ENCODE measurements at regions not wholly inside any gene's neighbourhood (a gene's known extent, or its start where the extent isn't known, plus 50 kb on each side); places are given as distances from the start of the nearest gene placed in this dataset.

DNA sequence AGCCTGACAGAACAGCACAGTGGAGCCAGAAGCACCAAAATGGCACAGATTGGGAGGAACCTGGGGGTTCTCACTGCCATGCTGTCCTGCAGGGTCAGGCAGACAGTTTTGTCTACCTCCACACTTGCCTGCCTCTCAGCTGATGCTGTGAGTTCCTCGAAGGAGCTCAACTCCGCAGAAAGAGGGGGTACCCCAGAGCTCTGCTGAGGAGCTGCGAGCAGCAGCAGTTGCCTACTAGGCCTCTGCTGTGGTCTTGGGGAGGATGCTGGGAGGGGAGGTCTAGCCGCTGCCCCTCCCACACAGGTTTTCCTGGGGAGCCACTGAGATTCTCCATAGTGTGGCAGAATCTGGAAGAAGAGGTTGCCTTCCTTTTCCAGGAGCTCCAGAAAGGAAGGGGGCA, 192.5 kb downstream of the FOXD2 start:
- no peak for DNase-seq (ENCODE audit: low read depth)

DNA sequence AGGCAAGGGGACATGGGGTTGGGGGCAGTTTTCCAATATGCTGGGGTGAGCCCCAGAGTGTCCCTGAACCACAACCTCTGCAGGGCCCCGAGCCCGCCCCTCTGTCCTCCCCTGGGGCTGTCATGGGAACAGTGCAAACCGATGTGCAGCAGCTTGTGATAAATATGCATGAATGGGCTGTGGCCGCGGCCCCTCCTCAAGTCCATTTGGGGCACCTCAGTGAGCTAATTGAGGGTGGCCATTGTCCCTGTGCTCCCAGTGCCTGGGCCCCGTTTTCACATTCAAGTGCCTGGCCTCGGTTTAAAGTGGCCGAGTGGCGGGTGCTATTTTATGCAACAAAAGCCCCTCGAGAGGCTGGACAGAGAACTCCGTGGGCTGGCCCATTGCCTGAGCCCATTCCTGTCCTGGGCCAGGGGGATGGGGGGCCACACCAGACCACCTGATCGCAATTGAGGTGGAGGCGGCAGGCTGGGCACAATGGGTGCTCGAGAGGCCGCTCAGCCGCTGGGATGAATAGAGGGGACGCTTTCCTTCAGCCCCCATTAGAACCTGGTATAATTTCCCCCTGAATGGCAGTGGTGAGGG, 193.7 kb downstream of the FOXD2 start:
- no peak for DNase-seq (ENCODE audit: low read depth)

GRCh38 chr1:47635111-47635510, 197.3 kb downstream of the FOXD2 start:
- DNase-seq (ENCODE audit: low read depth), result no peak

- DNase-seq (ENCODE audit: low read depth), result no peak
Measured at GRCh38 chr1:47635597-47635996, 197.8 kb downstream of the FOXD2 start.

DNA sequence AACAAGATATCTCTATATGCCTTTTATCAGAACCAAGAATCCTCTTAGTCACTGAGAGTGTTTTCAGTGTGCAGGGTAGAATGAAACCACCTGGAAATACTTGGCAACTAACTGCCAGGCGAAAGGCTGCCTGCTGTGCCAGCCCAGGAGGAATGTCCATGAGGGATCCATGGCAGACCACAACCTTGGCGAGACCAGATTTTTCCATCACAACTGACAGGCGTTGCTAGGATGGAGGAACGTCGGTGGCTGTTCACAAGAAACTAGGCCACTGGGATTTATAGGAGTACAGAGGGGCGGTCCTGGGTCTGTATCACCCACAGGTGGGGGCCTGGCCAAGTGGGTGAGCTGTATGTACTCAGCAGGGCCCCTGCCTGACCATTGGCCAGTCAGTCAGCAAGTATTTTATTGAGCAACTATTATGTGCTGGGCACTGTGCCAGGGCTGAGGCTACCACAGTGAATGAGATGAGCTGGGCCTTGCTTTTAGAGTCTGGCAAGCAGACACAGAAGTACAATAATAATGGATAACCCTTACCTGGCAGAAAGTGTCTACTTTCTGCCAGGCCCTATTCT, 199.4 kb downstream of the FOXD2 start:
- no peak for DNase-seq (ENCODE audit: low read depth)

GRCh38 chr1:47638240-47638639, 200.4 kb downstream of the FOXD2 start:
- DNase-seq (ENCODE audit: low read depth), result no peak

- DNase-seq (ENCODE audit: low read depth), result no peak
Measured at GRCh38 chr1:47638713-47639112, 200.9 kb downstream of the FOXD2 start.

GRCh38 chr1:47643306-47644211, 205.7 kb downstream of the FOXD2 start:
- DNase-seq (ENCODE audit: low read depth), result no peak

DNA sequence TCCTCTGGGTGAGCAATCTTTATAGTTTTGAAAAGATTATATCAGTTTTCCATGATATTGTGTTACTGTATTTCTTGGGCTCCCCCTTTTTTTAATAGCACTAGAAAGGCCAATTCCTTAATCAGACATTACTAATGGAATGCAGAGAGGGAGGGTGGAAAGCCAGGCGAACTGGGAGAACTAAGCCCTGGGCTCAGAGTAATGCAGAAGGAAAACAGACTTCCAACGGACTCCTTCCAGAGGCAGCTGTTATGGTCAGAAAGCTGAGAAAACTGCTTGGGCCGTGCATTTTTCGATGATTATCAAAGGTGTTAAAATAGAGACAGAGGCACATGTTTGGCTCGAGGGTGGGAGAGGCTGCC, 206.3 kb downstream of the FOXD2 start:
- DNase-seq (ENCODE audit: low read depth), result no peak

DNA sequence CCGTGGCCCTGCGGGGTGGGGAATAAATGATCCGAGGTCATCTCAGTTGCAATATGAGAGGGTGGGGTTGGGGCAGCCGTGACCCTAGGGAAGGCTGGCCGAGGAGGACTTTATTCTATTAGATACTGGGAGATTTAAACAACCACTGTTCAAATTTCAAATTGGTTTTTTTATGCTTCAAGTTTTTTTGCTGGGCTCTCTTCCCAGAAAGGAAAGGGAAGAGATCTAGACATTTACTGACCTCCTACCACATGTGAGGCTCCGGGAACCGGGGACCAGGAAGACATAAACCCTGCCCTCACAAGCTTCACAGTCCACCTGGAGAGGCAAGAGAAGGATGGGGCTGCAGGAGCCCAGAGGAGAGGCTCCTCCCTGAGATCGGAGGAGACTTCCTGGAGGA, 207.3 kb downstream of the FOXD2 start:
- DNase-seq (ENCODE audit: low read depth), result no peak

DNA sequence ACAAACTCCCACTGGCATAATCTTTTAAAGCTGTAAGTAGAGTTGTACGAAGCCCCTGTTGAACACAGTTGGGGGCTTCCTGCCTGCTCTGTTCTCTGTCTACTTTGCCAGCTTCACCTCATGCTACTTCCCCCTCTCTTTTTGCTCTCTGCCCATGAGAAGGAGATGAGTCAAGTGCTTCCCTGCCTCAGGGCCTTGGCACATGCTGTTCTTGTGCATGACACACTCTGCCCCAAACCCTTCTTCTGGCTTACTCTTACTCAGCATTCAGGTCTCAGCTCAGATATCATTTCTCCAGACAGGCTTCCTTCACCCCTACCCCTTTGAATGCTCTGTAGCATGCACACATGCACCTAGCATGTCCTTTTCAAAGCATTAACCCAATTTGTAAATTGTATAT, 208.8 kb downstream of the FOXD2 start:
- DNase-seq (ENCODE audit: low read depth), result no peak

- no peak for DNase-seq (ENCODE audit: low read depth)
Measured at GRCh38 chr1:47647327-47647845, 209.5 kb downstream of the FOXD2 start.

DNA sequence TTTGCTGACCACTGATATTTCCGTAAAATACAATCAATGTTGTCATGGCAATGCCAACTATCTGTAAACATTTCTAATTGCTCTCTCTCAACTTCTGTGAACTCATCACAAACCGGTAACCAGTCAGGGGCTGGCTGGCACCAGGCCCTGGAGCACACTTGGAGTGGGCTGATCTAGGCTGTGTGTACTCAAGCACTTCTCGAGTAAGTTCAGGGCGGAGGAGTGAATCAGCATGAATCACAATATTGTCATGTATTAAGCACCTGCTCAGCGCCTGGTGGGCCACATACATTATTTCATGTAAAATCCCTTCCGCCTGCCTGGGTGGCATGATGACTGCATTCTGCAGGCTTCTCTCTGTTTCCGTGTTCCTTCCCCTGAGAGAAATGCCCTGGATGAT, 212.4 kb downstream of the FOXD2 start:
- DNase-seq (ENCODE audit: low read depth), result no peak

GRCh38 chr1:47650611-47651010, 212.8 kb downstream of the FOXD2 start:
- no peak for DNase-seq (ENCODE audit: low read depth)

GRCh38 chr1:47651311-47652089, 213.7 kb downstream of the FOXD2 start:
- DNase-seq (ENCODE audit: low read depth), result no peak

GRCh38 chr1:47655521-47656300, 217.9 kb downstream of the FOXD2 start:
- no peak for DNase-seq (ENCODE audit: low read depth)

DNA sequence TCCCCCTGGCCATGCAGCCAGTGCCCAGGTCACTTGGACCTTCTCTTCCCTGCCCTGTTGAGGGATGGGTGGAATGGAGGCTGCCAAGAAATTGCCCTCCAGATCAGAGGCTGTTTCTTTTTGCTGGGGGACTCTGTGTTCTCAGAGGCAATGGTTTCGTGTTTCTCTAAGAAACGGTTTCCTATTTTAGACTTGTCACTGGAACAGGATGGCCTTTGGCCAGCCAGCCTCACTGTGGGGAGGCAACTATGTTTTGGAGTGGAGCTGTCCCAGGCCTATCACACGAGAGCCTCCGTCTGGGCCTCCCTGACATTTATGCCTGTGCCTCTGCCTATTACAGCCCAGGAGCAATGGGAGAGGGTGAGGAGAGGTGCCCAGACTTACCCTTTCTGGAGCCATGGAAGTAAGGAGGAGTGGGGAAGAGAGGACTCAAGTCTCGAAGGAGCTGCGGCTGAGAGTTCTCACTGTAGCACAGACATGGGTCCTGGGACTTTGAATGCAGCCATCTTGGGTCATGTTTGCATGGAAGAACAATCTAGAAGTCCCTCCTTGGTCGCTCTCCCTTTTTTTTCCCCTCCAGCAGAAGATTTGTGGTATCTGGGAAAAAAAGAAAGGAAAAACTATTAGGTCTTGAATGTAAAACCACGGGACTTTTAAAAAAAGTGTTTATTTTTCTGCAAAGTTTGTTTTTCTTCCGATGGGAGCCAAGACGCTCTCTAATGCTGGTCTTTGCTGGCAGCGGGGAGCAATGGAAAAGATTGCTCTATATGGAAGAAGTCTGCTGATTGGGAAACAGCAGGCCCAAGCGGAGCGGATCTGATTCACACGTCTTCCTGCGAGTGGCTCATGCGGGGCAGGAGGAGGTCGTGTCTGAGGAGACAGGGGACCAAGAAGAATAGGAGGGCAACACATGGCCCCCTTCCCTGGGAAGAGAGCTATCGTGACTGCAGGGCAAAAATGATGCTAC, 219.2 kb downstream of the FOXD2 start:
- DNase-seq (ENCODE audit: low read depth), result no peak

GRCh38 chr1:47658161-47658920, 220.5 kb downstream of the FOXD2 start:
- DNase-seq (ENCODE audit: low read depth), result no peak

DNA sequence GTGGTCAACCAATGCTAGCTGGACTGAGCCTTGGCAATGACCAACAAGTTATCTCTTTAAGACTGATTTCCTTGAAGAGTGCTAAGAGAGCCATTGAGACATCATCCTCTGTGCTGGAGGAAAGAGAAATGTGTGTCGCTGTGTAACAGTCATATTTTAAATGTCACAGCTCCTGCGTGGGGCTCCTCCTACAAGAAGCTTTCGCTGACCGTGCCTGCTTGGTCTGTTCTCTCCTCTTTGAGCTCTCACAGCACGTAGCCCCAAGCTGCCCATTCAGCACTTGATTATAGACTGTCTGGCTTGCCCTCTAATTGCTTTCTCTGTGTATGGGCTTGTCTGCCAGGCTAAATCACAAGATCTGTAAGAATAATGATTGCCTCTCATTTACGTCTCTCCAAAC, 221.3 kb downstream of the FOXD2 start:
- no peak for DNase-seq (ENCODE audit: low read depth)

DNA sequence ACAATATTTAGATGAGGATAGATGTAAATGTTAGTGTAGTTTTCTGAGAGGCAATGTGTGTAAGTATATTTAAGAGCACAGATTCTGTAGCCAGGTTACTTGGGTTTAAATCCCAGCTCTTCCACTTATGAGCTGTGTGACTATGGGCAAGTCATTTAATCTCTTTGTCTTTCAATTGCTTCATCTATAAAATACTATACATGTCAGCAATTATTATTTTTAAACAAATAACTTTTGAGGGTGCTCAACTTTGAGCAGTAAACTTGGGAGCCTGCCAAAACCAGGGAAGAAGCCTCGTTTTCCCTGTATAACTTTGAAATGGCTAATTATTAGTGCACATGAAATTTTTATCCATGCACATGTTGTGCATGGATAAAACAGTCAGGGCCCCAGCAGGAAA, 222.8 kb downstream of the FOXD2 start:
- DNase-seq (ENCODE audit: low read depth), result no peak

Measured in GM04504 (cell line).